Brain microvascular endothelial cell (primary cell): ENCODE measurements at regions not wholly inside any gene's neighbourhood (a gene's known extent, or its start where the extent isn't known, plus 50 kb on each side); places are given as distances from the start of the nearest gene placed in this dataset.

Experiments
- DNase-seq: peaks from one replicate; pipeline ENCODE4 v3.0.0-alpha.2; 2020
- H3K27ac ChIP-seq: fragments of 250-450 bp; sonication (Bioruptor Pico); 2 replicates; pipeline ENCODE4 v1.5.1; 2020; ENCODE audit warnings: mild to moderate bottlenecking, moderate library complexity
- H3K27me3 ChIP-seq: fragments of 250-450 bp; sonication (Bioruptor Pico); replicated peaks from 2 replicates; pipeline ENCODE4 v1.5.1; 2020; ENCODE audit warnings: mild to moderate bottlenecking
- H3K36me3 ChIP-seq: fragments of 250-450 bp; sonication (Bioruptor Pico); replicated peaks from 2 replicates; pipeline ENCODE4 v1.5.1; 2020; ENCODE audit warnings: mild to moderate bottlenecking
- H3K4me3 ChIP-seq: 2 replicates; pipeline ENCODE4 v1.5.1; 2011; ENCODE audit warnings: low read depth, mild to moderate bottlenecking, control low read depth, low read length, moderate library complexity
- CTCF ChIP-seq: IDR thresholded peaks from 2 replicates; pipeline ENCODE4 v1.5.1; 2011; ENCODE audit warnings: low read depth, mild to moderate bottlenecking, moderate library complexity, low read length, control low read depth, inconsistent platforms; ENCODE audit errors: missing control alignments
- in situ Hi-C: cut with HindIII; loops from 2 replicates; pipeline ENCODE4 v1.10.0; 2017; ENCODE audit warnings: low sequenced_read_pairs, low pct_ligation_motif_present

GRCh38 chr18:78920456-78921138 lies 59.0 kb upstream of the SALL3 start:
- TF ChIP-seq CTCF, result no peak
- Histone ChIP-seq H3K36me3 (no peaks in the 10 kb centered on the region), H3K27ac (no peak overlapping the region), H3K4me3 (no peak overlapping the region), H3K27me3 (no peaks in the 10 kb centered on the region)
- in situ Hi-C loops, result no loop called here
- DNase-seq, result no peak

GRCh38 chr18:78922856-78923255 lies 56.8 kb upstream of the SALL3 start:
- DNase-seq, result no peak
- Histone ChIP-seq H3K27ac (no peak overlapping the region), H3K36me3 (no peaks in the 10 kb centered on the region), H3K27me3 (no peaks in the 10 kb centered on the region), H3K4me3 (no peak overlapping the region)
- in situ Hi-C loops, result no loop called here
- TF ChIP-seq CTCF, result no peak

DNA sequence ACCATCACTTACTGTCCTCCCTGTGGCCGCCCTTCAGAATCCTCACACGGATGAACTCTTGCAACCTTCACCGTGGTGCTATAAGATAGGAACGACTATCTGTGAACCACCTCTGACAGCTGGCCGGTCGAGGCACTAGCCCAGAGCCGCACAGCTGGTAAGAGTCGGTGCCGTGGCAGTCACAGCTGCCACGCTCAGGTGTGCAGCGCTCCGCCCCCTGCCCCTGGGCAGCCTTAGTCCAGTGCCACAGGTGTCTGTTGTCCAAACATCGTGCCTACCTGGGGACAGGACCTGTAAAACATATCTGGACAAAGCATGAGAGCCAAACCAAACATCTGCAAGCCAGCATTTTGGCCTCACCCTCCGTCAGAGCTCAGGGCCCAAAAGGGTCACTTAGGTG lies 55.3 kb upstream of the SALL3 start:
- TF ChIP-seq CTCF, result no peak
- in situ Hi-C loops, result no loop called here

GRCh38 chr18:78924786-78925540 lies 54.7 kb upstream of the SALL3 start:
- Histone ChIP-seq H3K27me3 (no peaks in the 10 kb centered on the region), H3K36me3 (no peaks in the 10 kb centered on the region), H3K4me3 (no peak overlapping the region), H3K27ac (no peak overlapping the region)
- in situ Hi-C loops, result no loop called here
- no peak for TF ChIP-seq CTCF
- no peak for DNase-seq

More for the DNA sequence above, 55.3 kb upstream of the SALL3 start:
- H3K4me3 ChIP-seq, result no peak overlapping the region
- no peaks in the 10 kb centered on the region for H3K36me3 ChIP-seq
- no peak overlapping the region for H3K27ac ChIP-seq
- H3K27me3 ChIP-seq, result no peaks in the 10 kb centered on the region
- DNase-seq, result no peak

DNA sequence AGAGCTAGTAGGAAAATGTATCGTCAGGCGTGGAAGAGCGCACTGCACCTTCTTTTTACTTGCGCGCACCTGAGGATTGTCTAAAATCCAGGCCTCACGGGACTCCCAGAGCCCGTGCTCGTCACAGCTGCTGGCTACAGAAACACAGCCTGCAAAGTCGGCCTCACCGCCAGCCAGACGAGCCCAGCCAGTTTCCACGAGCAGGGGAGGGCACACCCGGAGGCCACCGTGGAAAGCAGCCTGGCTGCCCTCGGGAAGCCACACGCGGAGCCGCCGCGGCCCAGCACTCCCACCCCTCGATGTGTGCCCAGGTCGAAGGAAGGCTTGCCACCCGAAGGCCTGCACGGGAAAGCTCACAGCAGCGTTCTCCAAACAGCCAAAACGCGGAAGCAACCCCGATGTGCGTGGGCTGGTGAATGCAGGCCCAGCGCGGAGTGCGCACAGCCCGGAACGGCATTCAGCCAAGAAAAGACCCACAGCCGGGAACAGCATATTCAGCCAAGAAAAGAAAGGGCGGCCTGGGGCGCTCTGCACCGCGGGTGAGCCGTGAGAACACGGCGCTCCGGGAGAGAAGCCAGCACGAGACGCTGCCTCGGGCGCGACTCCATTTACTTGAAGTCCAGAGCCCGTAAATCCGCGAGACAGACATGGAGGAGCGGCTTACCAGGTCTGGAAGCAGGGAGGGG lies 53.9 kb upstream of the SALL3 start:
- in situ Hi-C loops, result no loop called here
- Histone ChIP-seq H3K4me3 (no peak overlapping the region), H3K27ac (no peak overlapping the region), H3K36me3 (no peaks in the 10 kb centered on the region), H3K27me3 (no peaks in the 10 kb centered on the region)
- no peak for DNase-seq
- no peak for TF ChIP-seq CTCF
